ENCODE measurements at regions not wholly inside any gene's neighbourhood (a gene's known extent, or its start where the extent isn't known, plus 50 kb on each side); places are given as distances from the start of the nearest gene placed in this dataset.

DNA sequence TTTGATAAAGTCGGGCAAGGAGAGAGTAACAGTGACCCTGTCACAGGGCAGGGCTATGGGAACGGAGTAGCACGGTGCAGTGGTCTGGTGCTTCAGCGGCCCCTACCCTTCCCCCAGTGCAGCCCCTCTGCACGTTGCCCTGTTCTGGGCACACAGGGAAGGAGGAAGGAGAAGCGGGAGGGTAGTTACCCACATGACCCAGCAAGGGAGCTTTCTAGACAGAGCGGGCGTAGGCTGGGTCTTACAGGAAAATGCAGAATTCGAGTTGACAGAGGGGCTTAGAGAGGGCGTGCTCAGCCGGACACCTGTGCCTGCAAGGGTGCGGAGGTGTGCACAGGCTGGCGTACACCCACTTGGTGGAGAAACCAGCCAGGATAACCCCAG, 341.2 kb downstream of the NPHP4 start:
- TF ChIP-seq, protein P1, sequence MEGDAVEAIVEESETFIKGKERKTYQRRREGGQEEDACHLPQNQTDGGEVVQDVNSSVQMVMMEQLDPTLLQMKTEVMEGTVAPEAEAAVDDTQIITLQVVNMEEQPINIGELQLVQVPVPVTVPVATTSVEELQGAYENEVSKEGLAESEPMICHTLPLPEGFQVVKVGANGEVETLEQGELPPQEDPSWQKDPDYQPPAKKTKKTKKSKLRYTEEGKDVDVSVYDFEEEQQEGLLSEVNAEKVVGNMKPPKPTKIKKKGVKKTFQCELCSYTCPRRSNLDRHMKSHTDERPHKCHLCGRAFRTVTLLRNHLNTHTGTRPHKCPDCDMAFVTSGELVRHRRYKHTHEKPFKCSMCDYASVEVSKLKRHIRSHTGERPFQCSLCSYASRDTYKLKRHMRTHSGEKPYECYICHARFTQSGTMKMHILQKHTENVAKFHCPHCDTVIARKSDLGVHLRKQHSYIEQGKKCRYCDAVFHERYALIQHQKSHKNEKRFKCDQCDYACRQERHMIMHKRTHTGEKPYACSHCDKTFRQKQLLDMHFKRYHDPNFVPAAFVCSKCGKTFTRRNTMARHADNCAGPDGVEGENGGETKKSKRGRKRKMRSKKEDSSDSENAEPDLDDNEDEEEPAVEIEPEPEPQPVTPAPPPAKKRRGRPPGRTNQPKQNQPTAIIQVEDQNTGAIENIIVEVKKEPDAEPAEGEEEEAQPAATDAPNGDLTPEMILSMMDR (IDR thresholded peaks at IDR 0.05 in 2 of 3, conservative IDR thresholded peaks at IDR 0.05 in 1 of 3; ENCODE audit: control insufficient read depth in 2 of 3, extremely low read depth in 1 of 3, insufficient read depth in 1 of 3, low read depth in 3 of 3, low read length in 3 of 3) = no peak
- TF ChIP-seq YY1 (IDR thresholded peaks at IDR 0.05; ENCODE audit: low read depth, low read length) (no peak), POLR2AphosphoS5 (IDR thresholded peaks at IDR 0.05; ENCODE audit: low read length) (no peak), RAD21 (IDR thresholded peaks at IDR 0.05; ENCODE audit: insufficient read depth, low read depth, low read length) (no peak), BHLHE40 (IDR thresholded peaks at IDR 0.05; ENCODE audit: borderline replicate concordance in 1 of 2, low read depth in 2 of 2, low read length in 1 of 2) (no peak), EZH2 (IDR thresholded peaks at IDR 0.05; ENCODE audit: borderline replicate concordance, control insufficient read depth, low read depth, low read length) (no peak), RCOR1 (conservative IDR thresholded peaks at IDR 0.05; ENCODE audit: low read depth, low read length) (no peak), ZZZ3 (IDR thresholded peaks at IDR 0.05; ENCODE audit: control insufficient read depth, insufficient read length, low read depth) (no peak), RAD51 (IDR thresholded peaks at IDR 0.05) (no peak), ASH2L (IDR thresholded peaks at IDR 0.05; ENCODE audit: borderline replicate concordance, low read depth) (no peak), EP300 (IDR thresholded peaks at IDR 0.05; ENCODE audit: borderline replicate concordance in 1 of 2, control insufficient read depth in 1 of 2, low read depth in 2 of 2, low read length in 2 of 2) (no peak)
- TF ChIP-seq, protein P2, sequence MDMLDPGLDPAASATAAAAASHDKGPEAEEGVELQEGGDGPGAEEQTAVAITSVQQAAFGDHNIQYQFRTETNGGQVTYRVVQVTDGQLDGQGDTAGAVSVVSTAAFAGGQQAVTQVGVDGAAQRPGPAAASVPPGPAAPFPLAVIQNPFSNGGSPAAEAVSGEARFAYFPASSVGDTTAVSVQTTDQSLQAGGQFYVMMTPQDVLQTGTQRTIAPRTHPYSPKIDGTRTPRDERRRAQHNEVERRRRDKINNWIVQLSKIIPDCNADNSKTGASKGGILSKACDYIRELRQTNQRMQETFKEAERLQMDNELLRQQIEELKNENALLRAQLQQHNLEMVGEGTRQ (IDR thresholded peaks at IDR 0.05; ENCODE audit: borderline replicate concordance, low read depth, low read length) = no peak
